ENCODE measurements at regions not wholly inside any gene's neighbourhood (a gene's known extent, or its start where the extent isn't known, plus 50 kb on each side); places are given as distances from the start of the nearest gene placed in this dataset.

DNA sequence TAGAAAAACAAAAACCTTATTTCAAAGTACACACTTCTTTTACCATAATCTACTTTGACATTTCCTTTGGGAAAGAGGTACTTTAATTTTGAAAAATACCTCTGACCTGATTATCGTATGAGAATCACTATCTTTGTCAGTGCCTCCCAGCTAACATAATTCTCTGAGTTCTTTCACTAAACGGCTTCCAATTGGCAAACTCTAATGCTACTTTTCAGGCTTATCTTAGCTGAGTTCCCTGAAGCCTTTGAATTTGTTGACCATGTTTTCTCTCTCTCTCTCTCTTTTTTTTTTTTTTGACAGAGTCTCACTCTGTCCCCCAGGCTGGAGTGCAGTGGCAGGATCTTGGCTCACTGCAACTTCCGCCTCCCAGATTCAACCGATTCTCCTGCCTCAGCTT, 312.8 kb downstream of the ZPLD1 start:
- no peak for DNase-seq (ENCODE audit: low read depth)
- TF ChIP-seq, protein P1, sequence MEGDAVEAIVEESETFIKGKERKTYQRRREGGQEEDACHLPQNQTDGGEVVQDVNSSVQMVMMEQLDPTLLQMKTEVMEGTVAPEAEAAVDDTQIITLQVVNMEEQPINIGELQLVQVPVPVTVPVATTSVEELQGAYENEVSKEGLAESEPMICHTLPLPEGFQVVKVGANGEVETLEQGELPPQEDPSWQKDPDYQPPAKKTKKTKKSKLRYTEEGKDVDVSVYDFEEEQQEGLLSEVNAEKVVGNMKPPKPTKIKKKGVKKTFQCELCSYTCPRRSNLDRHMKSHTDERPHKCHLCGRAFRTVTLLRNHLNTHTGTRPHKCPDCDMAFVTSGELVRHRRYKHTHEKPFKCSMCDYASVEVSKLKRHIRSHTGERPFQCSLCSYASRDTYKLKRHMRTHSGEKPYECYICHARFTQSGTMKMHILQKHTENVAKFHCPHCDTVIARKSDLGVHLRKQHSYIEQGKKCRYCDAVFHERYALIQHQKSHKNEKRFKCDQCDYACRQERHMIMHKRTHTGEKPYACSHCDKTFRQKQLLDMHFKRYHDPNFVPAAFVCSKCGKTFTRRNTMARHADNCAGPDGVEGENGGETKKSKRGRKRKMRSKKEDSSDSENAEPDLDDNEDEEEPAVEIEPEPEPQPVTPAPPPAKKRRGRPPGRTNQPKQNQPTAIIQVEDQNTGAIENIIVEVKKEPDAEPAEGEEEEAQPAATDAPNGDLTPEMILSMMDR (IDR thresholded peaks at IDR 0.05; ENCODE audit: insufficient read depth, low read length) = no peak
- H3K4me3 ChIP-seq (ENCODE audit: low read depth, low read length) = no peak overlapping the region

- H3K4me3 ChIP-seq (ENCODE audit: low read depth, low read length) = no peak overlapping the region
- TF ChIP-seq, protein P1 (IDR thresholded peaks at IDR 0.05; ENCODE audit: insufficient read depth, low read length) = no peak
- DNase-seq (ENCODE audit: low read depth) = no peak
Observed at GRCh38 chr3:102748646-102749045, 313.8 kb downstream of the ZPLD1 start.

DNA sequence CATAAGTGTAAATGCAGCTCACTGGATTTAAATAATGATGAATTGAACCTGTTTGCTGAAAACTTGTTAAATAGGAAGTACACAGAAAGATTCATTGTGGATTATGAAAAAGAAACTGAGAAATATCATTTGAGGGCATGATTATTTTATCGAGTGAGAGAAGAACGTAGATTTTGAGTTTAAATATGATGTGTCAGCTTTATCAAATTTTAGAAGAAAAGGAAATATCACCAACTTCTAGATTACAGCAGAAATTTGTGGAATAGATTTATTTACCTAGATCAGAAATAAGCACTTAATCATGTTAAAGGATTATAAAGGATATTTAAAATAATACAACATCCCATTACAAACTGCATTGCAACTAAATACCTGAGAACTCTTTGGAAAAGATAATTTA, 315.5 kb downstream of the ZPLD1 start:
- H3K4me3 ChIP-seq (ENCODE audit: low read depth, low read length) = no peak overlapping the region
- TF ChIP-seq, protein P1 (IDR thresholded peaks at IDR 0.05; ENCODE audit: insufficient read depth, low read length) = no peak
- DNase-seq (ENCODE audit: low read depth) = no peak

- TF ChIP-seq, protein P1 (IDR thresholded peaks at IDR 0.05; ENCODE audit: insufficient read depth, low read length) = no peak
- DNase-seq (ENCODE audit: low read depth) = no peak
Observed at GRCh38 chr3:102753901-102754300, 319.1 kb downstream of the ZPLD1 start.

DNA sequence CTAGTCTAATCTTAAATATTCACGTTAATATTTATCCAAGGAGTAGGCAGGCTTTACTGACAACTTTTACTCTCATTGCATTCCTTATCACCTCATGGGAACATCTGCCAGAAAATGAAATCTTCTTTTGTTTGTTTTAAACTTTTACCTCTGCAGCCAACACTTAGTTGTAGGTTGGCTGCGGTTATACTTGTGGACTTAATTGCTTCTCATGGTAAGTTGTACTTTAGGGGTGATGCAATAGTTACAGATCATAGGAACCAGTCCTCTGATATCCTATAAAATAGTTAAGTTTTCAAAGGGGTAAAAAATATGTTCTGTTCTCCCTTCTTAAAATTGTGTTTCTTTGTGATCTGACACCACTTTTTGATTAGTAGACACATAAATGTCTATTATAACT, 321.9 kb downstream of the ZPLD1 start:
- TF ChIP-seq, protein P1 (IDR thresholded peaks at IDR 0.05; ENCODE audit: insufficient read depth, low read length) = no peak
- DNase-seq (ENCODE audit: low read depth) = no peak
- H3K4me3 ChIP-seq (ENCODE audit: low read depth, low read length) = no peak overlapping the region

More at GRCh38 chr3:102753901-102754300, 319.1 kb downstream of the ZPLD1 start:
- H3K4me3 ChIP-seq (ENCODE audit: low read depth, low read length) = no peak overlapping the region

DNA sequence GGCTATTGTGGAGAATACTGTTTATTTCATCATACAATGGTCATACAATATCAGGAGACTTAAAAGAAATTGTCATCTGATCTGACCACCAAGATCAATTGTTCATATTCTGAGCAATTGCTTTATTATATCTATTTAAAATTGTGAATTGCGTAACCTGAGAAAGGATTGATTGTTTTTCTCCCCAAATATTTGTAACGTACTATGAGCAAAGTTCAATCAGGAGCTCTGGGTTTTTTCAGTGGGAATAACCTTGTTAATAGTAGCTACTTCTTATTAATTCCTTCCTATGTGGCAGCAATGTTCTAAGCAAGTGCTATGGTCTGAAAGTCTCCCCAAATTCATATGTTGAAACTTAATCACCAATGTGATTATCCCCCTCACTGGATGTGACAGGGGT, 323.1 kb downstream of the ZPLD1 start:
- TF ChIP-seq, protein P1 (IDR thresholded peaks at IDR 0.05; ENCODE audit: insufficient read depth, low read length) = no peak
- H3K4me3 ChIP-seq (ENCODE audit: low read depth, low read length) = no peak overlapping the region
- no peak for DNase-seq (ENCODE audit: low read depth)

- no peak for DNase-seq (ENCODE audit: low read depth)
- H3K4me3 ChIP-seq (ENCODE audit: low read depth, low read length) = no peak overlapping the region
- TF ChIP-seq, protein P1 (IDR thresholded peaks at IDR 0.05; ENCODE audit: insufficient read depth, low read length) = no peak
Observed at GRCh38 chr3:102761766-102762165, 327.0 kb downstream of the ZPLD1 start.

All from fibroblast of the aortic adventitia (primary cell).